ENCODE measurements at regions not wholly inside any gene's neighbourhood (a gene's known extent, or its start where the extent isn't known, plus 50 kb on each side); places are given as distances from the start of the nearest gene placed in this dataset.
A peak's percentile ranks its signal among the peaks of the same experiment; 100 is the strongest.
"Not testable (repeated sequence)": the region's sequence is repeated elsewhere in the genome, so short reads cannot be mapped to it uniquely, and the experiment has no call there.

GRCh38 chr9:13446286-13446937, 166.9 kb upstream of the MPDZ start:
- DNase-seq (ENCODE audit: low read depth in 2 of 2): peak; percentile 81 to 84

- peak in 1 of 2 donors; percentile 68 for DNase-seq (ENCODE audit: low read depth in 2 of 2)
Observed at GRCh38 chr9:13445103-13445500, 165.6 kb upstream of the MPDZ start.

GRCh38 chr9:13444245-13445102, 165.0 kb upstream of the MPDZ start:
- DNase-seq (ENCODE audit: low read depth in 2 of 2): peak in 1 of 2 donors; percentile 27

- peak in 1 of 2 donors; percentile 53 for DNase-seq (ENCODE audit: low read depth in 2 of 2)
Observed at GRCh38 chr9:13443346-13444244, 164.1 kb upstream of the MPDZ start.

GRCh38 chr9:13439685-13440476, 160.4 kb upstream of the MPDZ start:
- no peak for DNase-seq (ENCODE audit: low read depth in 2 of 2)

- DNase-seq (ENCODE audit: low read depth in 2 of 2): no peak
Observed at GRCh38 chr9:13437866-13438265, 158.4 kb upstream of the MPDZ start.

GRCh38 chr9:13436591-13436990, 157.1 kb upstream of the MPDZ start:
- no peak for DNase-seq (ENCODE audit: low read depth in 2 of 2)

- not testable (repeated sequence) for DNase-seq (ENCODE audit: low read depth in 2 of 2)
Observed at GRCh38 chr9:13433453-13433852, 154.0 kb upstream of the MPDZ start.

GRCh38 chr9:13432904-13433303, 153.4 kb upstream of the MPDZ start:
- peak; percentile 87 to 89 for DNase-seq (ENCODE audit: low read depth in 2 of 2)

- no peak for DNase-seq (ENCODE audit: low read depth in 2 of 2)
Observed at GRCh38 chr9:13431692-13432091, 152.2 kb upstream of the MPDZ start.

GRCh38 chr9:13431222-13431536, 151.7 kb upstream of the MPDZ start:
- DNase-seq (ENCODE audit: low read depth in 2 of 2): no peak

- DNase-seq (ENCODE audit: low read depth in 2 of 2): no peak
Observed at GRCh38 chr9:13430368-13431221, 151.1 kb upstream of the MPDZ start.

- DNase-seq (ENCODE audit: low read depth in 2 of 2): no peak
Observed at GRCh38 chr9:13429301-13430190, 150.1 kb upstream of the MPDZ start.

GRCh38 chr9:13428766-13429165, 149.3 kb upstream of the MPDZ start:
- DNase-seq (ENCODE audit: low read depth in 2 of 2): no peak

- DNase-seq (ENCODE audit: low read depth in 2 of 2): peak; percentile 75 to 86
Observed at GRCh38 chr9:13427587-13427986, 148.1 kb upstream of the MPDZ start.

- DNase-seq (ENCODE audit: low read depth in 2 of 2): no peak
Observed at GRCh38 chr9:13426606-13427005, 147.1 kb upstream of the MPDZ start.

GRCh38 chr9:13424872-13425271, 145.4 kb upstream of the MPDZ start:
- no peak for DNase-seq (ENCODE audit: low read depth in 2 of 2)

GRCh38 chr9:13424204-13424603, 144.7 kb upstream of the MPDZ start:
- no peak for DNase-seq (ENCODE audit: low read depth in 2 of 2)

- no peak for DNase-seq (ENCODE audit: low read depth in 2 of 2)
Observed at GRCh38 chr9:13414349-13414748, 134.9 kb upstream of the MPDZ start.

Measured in dermis microvascular lymphatic vessel endothelial cell (primary cell).